ENCODE measurements at regions not wholly inside any gene's neighbourhood (a gene's known extent, or its start where the extent isn't known, plus 50 kb on each side); places are given as distances from the start of the nearest gene placed in this dataset.

DNA sequence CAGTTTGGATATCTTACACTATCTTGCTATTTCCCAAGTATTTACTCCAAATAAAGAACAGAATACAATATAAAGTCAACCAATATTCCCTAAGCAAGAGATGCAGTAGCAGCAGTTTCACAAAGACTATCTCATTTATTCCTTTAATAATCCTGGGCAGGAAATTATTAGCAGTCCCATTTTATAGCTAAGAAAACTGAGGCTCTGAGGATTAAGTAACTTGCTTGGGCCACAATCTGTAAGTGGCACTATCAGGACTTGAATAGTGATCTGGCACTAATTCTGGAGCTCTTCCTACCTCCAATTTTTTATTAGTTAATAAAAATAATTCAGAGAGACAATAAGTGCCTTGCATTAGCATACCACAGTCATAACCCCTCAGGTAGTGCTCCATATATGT is 611.7 kb downstream of the MCTP2 start:
- no peak for DNase-seq (ENCODE audit: low spot score)
- TF ChIP-seq, protein P1, sequence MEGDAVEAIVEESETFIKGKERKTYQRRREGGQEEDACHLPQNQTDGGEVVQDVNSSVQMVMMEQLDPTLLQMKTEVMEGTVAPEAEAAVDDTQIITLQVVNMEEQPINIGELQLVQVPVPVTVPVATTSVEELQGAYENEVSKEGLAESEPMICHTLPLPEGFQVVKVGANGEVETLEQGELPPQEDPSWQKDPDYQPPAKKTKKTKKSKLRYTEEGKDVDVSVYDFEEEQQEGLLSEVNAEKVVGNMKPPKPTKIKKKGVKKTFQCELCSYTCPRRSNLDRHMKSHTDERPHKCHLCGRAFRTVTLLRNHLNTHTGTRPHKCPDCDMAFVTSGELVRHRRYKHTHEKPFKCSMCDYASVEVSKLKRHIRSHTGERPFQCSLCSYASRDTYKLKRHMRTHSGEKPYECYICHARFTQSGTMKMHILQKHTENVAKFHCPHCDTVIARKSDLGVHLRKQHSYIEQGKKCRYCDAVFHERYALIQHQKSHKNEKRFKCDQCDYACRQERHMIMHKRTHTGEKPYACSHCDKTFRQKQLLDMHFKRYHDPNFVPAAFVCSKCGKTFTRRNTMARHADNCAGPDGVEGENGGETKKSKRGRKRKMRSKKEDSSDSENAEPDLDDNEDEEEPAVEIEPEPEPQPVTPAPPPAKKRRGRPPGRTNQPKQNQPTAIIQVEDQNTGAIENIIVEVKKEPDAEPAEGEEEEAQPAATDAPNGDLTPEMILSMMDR (IDR thresholded peaks at IDR 0.05; ENCODE audit: borderline replicate concordance, control extremely low read depth, extremely low read depth, insufficient read depth, missing control alignments): no peak
- in situ Hi-C loops (cut with MboI; ENCODE audit: low sequenced_read_pairs, unreplicated experiment): no loop called here

DNA sequence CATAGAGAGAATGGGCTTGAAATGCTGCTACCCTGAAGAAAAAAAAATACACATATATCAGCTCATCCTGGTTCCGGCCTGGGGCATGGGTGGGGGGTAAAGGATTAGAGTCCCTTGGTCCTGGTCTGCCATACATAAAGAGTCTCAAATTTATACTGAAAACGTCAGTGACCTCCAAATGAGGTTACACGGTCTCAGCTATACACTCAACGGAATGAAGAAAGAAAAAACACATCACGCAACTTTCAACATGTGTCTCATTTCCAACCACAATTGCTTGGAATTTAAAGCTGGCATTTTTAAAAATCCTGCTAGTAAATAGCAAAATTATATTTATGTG is 612.8 kb downstream of the MCTP2 start:
- TF ChIP-seq, protein P1 (IDR thresholded peaks at IDR 0.05; ENCODE audit: borderline replicate concordance, control extremely low read depth, extremely low read depth, insufficient read depth, missing control alignments): no peak
- no peak for DNase-seq (ENCODE audit: low spot score)
- in situ Hi-C loops (cut with MboI; ENCODE audit: low sequenced_read_pairs, unreplicated experiment): no loop called here

DNA sequence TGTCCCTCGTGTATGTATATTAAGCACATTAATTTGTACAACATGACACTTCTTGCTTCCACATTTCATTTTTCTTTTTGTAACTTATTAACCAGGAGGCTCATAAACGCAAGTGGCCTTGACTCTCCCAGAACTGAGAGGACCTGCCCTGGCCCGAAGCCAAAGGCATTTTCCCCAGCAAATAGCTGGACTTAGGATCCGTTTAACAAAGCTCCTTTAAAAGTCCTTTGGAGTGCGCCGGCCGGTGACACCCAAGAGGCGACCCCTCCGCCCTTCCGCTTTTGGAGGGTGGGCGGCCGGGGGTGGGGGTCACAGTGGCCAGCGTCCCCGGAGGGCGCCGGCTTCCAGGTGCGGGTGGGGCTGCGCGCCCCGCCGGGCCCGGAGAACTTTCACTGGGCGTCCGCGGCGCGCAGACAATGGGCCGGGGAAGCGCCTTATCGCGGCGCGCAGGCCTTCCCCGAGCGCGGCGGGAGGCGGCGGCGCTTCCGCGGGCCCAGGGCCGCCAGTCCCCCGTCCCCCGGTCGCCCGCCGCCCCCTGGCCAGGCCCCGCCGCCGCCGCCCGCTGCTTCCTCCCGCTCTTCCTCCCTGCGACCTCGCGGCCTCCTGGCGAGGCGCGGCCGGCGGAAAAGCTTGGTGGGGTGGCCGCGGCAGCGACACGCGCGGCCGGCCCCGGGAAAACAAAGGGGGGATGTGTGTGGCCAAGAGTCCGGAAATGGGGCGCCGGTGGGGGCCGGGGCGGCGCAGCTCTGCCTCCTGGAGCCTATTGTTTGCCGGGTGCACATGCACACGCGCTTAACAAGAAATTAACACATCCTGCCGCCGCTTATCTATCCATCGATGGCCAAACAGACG is 613.4 kb downstream of the MCTP2 start:
- TF ChIP-seq, protein P1 (IDR thresholded peaks at IDR 0.05; ENCODE audit: borderline replicate concordance, control extremely low read depth, extremely low read depth, insufficient read depth, missing control alignments): no peak
- DNase-seq (ENCODE audit: low spot score): no peak
- in situ Hi-C loops (cut with MboI; ENCODE audit: low sequenced_read_pairs, unreplicated experiment): no loop called here

DNA sequence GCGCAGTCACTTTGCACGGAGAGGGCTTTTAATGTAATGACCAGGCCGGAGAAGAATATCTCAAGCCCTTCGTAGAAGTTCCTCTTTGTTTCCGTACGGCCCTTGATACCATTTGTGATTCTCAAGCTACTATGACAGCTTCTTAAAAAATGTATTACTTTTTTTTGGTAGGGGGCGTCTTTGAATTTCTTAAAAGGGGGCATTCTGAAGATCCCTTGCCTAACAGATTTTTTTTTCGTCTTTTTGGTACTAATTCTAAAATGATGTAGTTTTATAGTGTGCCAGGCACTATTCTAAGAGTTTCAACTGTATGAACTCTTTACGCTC is 614.0 kb downstream of the MCTP2 start:
- DNase-seq (ENCODE audit: low spot score): no peak
- in situ Hi-C loops (cut with MboI; ENCODE audit: low sequenced_read_pairs, unreplicated experiment): no loop called here
- TF ChIP-seq, protein P1 (IDR thresholded peaks at IDR 0.05; ENCODE audit: borderline replicate concordance, control extremely low read depth, extremely low read depth, insufficient read depth, missing control alignments): no peak

DNA sequence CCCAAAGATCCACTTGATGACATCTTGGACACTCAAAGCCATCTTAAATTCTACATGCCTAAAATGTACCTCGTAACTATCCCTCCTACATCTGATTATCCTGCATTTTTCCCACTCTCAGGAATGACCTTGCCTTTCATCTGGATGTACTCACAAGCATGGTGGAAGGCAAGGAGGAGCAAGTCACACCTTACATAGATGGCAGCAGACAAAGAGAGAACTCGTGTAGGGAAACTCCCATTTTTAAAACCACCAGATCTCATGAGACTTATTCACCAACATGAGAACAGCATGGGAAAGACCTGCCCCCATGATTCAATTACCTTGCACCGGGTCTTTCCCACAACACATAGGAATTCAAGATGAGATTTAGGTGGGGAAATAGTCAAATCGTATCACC is 616.0 kb downstream of the MCTP2 start:
- TF ChIP-seq, protein P1 (IDR thresholded peaks at IDR 0.05; ENCODE audit: borderline replicate concordance, control extremely low read depth, extremely low read depth, insufficient read depth, missing control alignments): no peak
- in situ Hi-C loops (cut with MboI; ENCODE audit: low sequenced_read_pairs, unreplicated experiment): no loop called here
- no peak for DNase-seq (ENCODE audit: low spot score)

DNA sequence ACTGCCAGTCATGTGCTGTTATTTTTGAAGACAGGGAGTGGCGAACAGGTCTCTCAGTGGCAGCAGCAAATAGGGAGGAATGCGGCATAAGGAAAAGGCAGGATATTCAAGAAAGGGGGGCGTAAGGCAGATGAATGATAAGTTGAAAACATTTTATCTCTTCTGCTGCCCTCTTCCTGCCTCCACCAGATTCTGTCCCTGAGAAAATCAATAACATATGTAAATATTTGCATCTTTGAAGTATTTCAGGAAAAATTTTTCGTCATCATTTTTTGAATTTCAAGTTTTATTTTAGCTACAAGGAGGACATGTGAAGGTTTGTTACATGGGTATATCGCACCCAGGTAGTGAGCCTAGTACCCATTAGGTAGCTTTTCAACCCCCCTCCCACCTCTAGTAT is 616.7 kb downstream of the MCTP2 start:
- no peak for DNase-seq (ENCODE audit: low spot score)
- TF ChIP-seq, protein P1 (IDR thresholded peaks at IDR 0.05; ENCODE audit: borderline replicate concordance, control extremely low read depth, extremely low read depth, insufficient read depth, missing control alignments): no peak
- in situ Hi-C loops (cut with MboI; ENCODE audit: low sequenced_read_pairs, unreplicated experiment): no loop called here
